ENCODE measurements at regions not wholly inside any gene's neighbourhood (a gene's known extent, or its start where the extent isn't known, plus 50 kb on each side); places are given as distances from the start of the nearest gene placed in this dataset.
"Not testable (repeated sequence)": the region's sequence is repeated elsewhere in the genome, so short reads cannot be mapped to it uniquely, and the experiment has no call there.

- no peak for TF ChIP-seq CTCF (IDR thresholded peaks at IDR 0.05)
- Histone ChIP-seq H3K9me3 (peaks cover 0 to 8% of the 10 kb centered on the region in 2 donors), H3K27ac (no peak overlapping the region), H3K4me3 (no peak overlapping the region), H3K27me3 (no peaks in the 10 kb centered on the region), H3K4me1 (no peaks in the 10 kb centered on the region), H3K36me3 (no peaks in the 10 kb centered on the region)
- DNase-seq (ENCODE audit: low spot score) = no peak
Measured at GRCh38 chr16:60771138-60771537, 1265.1 kb downstream of the CDH8 start.

GRCh38 chr16:60770384-60770783 lies 1265.9 kb downstream of the CDH8 start:
- not testable (repeated sequence) for H3K4me3 ChIP-seq; H3K27me3 ChIP-seq; H3K4me1 ChIP-seq; H3K9me3 ChIP-seq; H3K36me3 ChIP-seq; H3K27ac ChIP-seq; DNase-seq (ENCODE audit: low spot score)

- TF ChIP-seq CTCF (IDR thresholded peaks at IDR 0.05) = no peak
- Histone ChIP-seq H3K27ac (no peak overlapping the region), H3K36me3 (no peaks in the 10 kb centered on the region), H3K4me3 (no peak overlapping the region), H3K27me3 (no peaks in the 10 kb centered on the region), H3K9me3 (no peaks in the 10 kb centered on the region), H3K4me1 (no peaks in the 10 kb centered on the region)
- no peak for DNase-seq (ENCODE audit: low spot score)
Measured at GRCh38 chr16:60763869-60764268, 1272.4 kb downstream of the CDH8 start.

- Histone ChIP-seq H3K27me3 (no peaks in the 10 kb centered on the region), H3K36me3 (no peaks in the 10 kb centered on the region), H3K27ac (no peak overlapping the region), H3K4me3 (no peak overlapping the region), H3K4me1 (no peaks in the 10 kb centered on the region), H3K9me3 (no peaks in the 10 kb centered on the region)
- DNase-seq (ENCODE audit: low spot score) = no peak
- TF ChIP-seq CTCF (IDR thresholded peaks at IDR 0.05) = no peak
Measured at GRCh38 chr16:60755907-60756306, 1280.3 kb downstream of the CDH8 start.

GRCh38 chr16:60748366-60748765 lies 1287.9 kb downstream of the CDH8 start:
- no peaks in the 10 kb centered on the region for H3K9me3 ChIP-seq
- H3K27ac ChIP-seq = no peak overlapping the region
- no peak overlapping the region for H3K4me3 ChIP-seq
- DNase-seq (ENCODE audit: low spot score) = no peak
- H3K36me3 ChIP-seq = no peaks in the 10 kb centered on the region
- no peaks in the 10 kb centered on the region for H3K4me1 ChIP-seq
- no peak for TF ChIP-seq CTCF (IDR thresholded peaks at IDR 0.05)
- no peaks in the 10 kb centered on the region for H3K27me3 ChIP-seq

GRCh38 chr16:60744198-60744597 lies 1292.0 kb downstream of the CDH8 start:
- no peak overlapping the region for H3K4me3 ChIP-seq
- no peaks in the 10 kb centered on the region for H3K27me3 ChIP-seq
- no peaks in the 10 kb centered on the region for H3K36me3 ChIP-seq
- DNase-seq (ENCODE audit: low spot score) = no peak
- H3K9me3 ChIP-seq = no peaks in the 10 kb centered on the region
- no peak for TF ChIP-seq CTCF (IDR thresholded peaks at IDR 0.05)
- H3K4me1 ChIP-seq = no peaks in the 10 kb centered on the region
- H3K27ac ChIP-seq = no peak overlapping the region
